Activated CD4-positive, alpha-beta memory T cell treated with anti-CD3 and anti-CD28 coated beads, Interleukin-2, amount 10 ng/mL, durations not matched to agents 7 days and 5 days (primary cell): ENCODE measurements at regions not wholly inside any gene's neighbourhood (a gene's known extent, or its start where the extent isn't known, plus 50 kb on each side); places are given as distances from the start of the nearest gene placed in this dataset.
"Not testable (repeated sequence)": the region's sequence is repeated elsewhere in the genome, so short reads cannot be mapped to it uniquely, and the experiment has no call there.

Source experiments
- CTCF ChIA-PET: fragments of 350-600 bp; sonication (Branson Sonifier 250); formaldehyde crosslinking; loops from one replicate; lab custom pipeline; 2021; ENCODE audit warnings: antibody characterized with exemption, inconsistent platforms; lab: Charles Lee
- POLR2A ChIA-PET: fragments of 350-600 bp; sonication (Branson Sonifier 250); formaldehyde crosslinking; loops from one replicate; lab custom pipeline; 2021; ENCODE audit warnings: antibody characterized with exemption; lab: Charles Lee
- DNase-seq: peaks from one replicate; pipeline ENCODE4 v3.0.0-alpha.2; 2020
- H3K27ac Mint-ChIP-seq: one replicate; pipeline ENCODE4 v1.8.0; 2021; ENCODE audit warnings: mild to moderate bottlenecking, mixed read lengths
- H3K27me3 Mint-ChIP-seq: one replicate; pipeline ENCODE4 v1.8.0; 2021; ENCODE audit warnings: mixed read lengths
- H3K36me3 Mint-ChIP-seq: one replicate; pipeline ENCODE4 v1.8.0; 2021; ENCODE audit warnings: low read depth, mixed read lengths
- H3K4me1 Mint-ChIP-seq: one replicate; pipeline ENCODE4 v1.8.0; 2021; ENCODE audit warnings: mixed read lengths
- H3K4me3 Mint-ChIP-seq: one replicate; pipeline ENCODE4 v1.8.0; 2021; ENCODE audit warnings: mild to moderate bottlenecking, mixed read lengths
- H3K9me3 Mint-ChIP-seq: one replicate; pipeline ENCODE4 v1.8.0; 2021; ENCODE audit warnings: mixed read lengths

- H3K4me3 Mint-ChIP-seq: no peak overlapping the region
- no peaks in the 10 kb centered on the region for H3K36me3 Mint-ChIP-seq
- ChIA-PET CTCF (no interaction called here), POLR2A (no interaction called here)
- H3K27ac Mint-ChIP-seq: no peak overlapping the region
- H3K9me3 Mint-ChIP-seq: peaks cover 2% of the 10 kb centered on the region
- no peaks in the 10 kb centered on the region for H3K4me1 Mint-ChIP-seq
- H3K27me3 Mint-ChIP-seq: no peaks in the 10 kb centered on the region
- no peak for DNase-seq
These were observed 200.0 kb upstream of the TAS2R1 start for GRCh38 chr5:9830184-9830583.

- H3K4me3 Mint-ChIP-seq: no peak overlapping the region
- POLR2A ChIA-PET: no interaction called here
- DNase-seq: no peak
- H3K4me1 Mint-ChIP-seq: no peaks in the 10 kb centered on the region
- CTCF ChIA-PET: no interaction called here
- H3K36me3 Mint-ChIP-seq: no peaks in the 10 kb centered on the region
- H3K27ac Mint-ChIP-seq: no peak overlapping the region
- peaks cover 2% of the 10 kb centered on the region for H3K9me3 Mint-ChIP-seq
- no peaks in the 10 kb centered on the region for H3K27me3 Mint-ChIP-seq
These were observed 199.5 kb upstream of the TAS2R1 start for GRCh38 chr5:9829621-9830020.

DNA sequence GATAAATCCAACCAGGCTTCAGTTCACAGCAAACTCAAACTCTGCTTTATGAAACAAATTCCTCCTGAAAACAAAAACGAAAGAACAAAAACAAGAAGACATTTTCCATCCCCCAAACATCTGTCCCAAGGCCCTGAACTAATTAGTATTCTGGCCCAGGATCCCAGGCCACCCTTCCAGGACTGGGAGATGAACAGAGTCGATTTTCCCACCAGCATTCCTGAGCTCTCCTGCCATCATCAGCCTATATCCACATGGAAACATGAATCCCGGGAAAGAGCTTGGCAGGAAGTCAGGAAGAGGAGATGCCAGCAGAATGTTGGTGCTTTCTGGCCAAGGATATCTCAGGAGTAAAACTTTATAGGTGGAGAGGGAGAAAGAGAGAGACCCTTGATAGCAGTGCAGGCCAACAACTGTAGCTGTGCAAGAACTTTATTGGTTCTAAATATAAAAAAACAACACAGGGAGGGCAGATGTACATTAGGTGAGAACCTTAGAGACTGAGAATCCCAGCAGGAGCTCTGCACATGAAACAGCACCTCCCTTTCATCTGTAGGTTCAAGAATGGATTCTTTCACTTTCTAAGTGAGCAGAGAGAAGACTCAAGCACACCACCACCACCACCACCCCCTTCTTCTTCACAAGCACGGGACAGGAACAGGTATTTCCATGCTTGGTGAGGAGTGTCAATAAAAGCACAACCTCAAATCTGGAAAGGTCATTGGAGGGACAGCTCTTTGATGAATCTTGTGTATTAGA is 190.7 kb upstream of the TAS2R1 start:
- ChIA-PET POLR2A (no interaction called here), CTCF (no interaction called here)
- H3K4me3 Mint-ChIP-seq: no peak overlapping the region
- no peaks in the 10 kb centered on the region for H3K9me3 Mint-ChIP-seq
- no peaks in the 10 kb centered on the region for H3K4me1 Mint-ChIP-seq
- no peaks in the 10 kb centered on the region for H3K36me3 Mint-ChIP-seq
- H3K27ac Mint-ChIP-seq: no peak overlapping the region
- DNase-seq: no peak
- no peaks in the 10 kb centered on the region for H3K27me3 Mint-ChIP-seq

- Mint-ChIP-seq H3K4me3 (no peak overlapping the region), H3K36me3 (no peaks in the 10 kb centered on the region), H3K9me3 (no peaks in the 10 kb centered on the region), H3K4me1 (no peaks in the 10 kb centered on the region), H3K27ac (no peak overlapping the region), H3K27me3 (no peaks in the 10 kb centered on the region)
- POLR2A ChIA-PET: no interaction called here
- CTCF ChIA-PET: no interaction called here
- DNase-seq: no peak
These were observed 188.2 kb upstream of the TAS2R1 start for GRCh38 chr5:9818340-9818845.

DNA sequence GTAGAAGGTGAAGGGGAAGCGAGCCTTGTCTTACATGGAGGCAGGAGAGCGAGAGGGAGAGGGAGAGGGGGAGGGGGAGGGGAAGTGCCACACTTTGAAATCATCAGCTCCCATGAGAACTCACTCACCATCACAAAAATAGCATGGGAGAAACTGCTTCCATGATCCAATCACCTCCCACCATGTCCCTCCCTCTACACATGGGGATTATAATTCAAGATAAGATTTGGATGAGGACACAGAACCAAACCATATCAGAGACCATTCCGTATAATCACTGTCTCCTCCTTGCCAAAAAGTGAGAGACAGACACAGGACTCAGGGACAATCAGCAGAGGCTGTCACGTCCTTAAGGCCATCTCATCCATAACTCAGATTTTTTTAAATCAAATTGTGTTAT is 187.7 kb upstream of the TAS2R1 start:
- H3K27me3 Mint-ChIP-seq: no peaks in the 10 kb centered on the region
- DNase-seq: no peak
- no peak overlapping the region for H3K27ac Mint-ChIP-seq
- ChIA-PET CTCF (no interaction called here), POLR2A (no interaction called here)
- no peaks in the 10 kb centered on the region for H3K36me3 Mint-ChIP-seq
- H3K4me1 Mint-ChIP-seq: no peaks in the 10 kb centered on the region
- no peak overlapping the region for H3K4me3 Mint-ChIP-seq
- no peaks in the 10 kb centered on the region for H3K9me3 Mint-ChIP-seq

GRCh38 chr5:9815051-9815450 is 184.9 kb upstream of the TAS2R1 start:
- Mint-ChIP-seq H3K27me3 (no peaks in the 10 kb centered on the region), H3K4me1 (no peaks in the 10 kb centered on the region), H3K9me3 (no peaks in the 10 kb centered on the region), H3K27ac (no peak overlapping the region), H3K36me3 (no peaks in the 10 kb centered on the region), H3K4me3 (no peak overlapping the region)
- CTCF ChIA-PET: no interaction called here
- DNase-seq: no peak
- POLR2A ChIA-PET: no interaction called here

DNA sequence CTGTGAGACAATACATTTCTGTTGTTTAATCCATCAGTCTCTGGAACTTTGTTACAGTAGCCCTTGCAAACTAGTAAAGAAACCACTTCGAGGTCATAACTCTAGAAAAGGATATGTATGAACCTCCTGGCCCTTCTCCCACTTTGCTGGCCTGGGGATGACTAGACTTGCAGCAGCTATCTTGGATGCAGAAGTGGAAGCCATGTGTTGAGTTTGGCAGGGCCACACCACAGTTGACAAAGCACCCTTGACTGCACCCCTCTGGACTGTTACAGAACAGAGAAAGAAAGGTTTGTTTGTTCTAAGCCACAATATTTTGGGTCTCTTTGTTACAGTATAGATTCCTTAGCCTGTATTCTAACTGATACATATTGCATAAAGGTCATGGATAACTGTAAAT is 183.2 kb upstream of the TAS2R1 start:
- Mint-ChIP-seq H3K9me3 (no peaks in the 10 kb centered on the region), H3K4me3 (no peak overlapping the region), H3K27ac (no peak overlapping the region), H3K36me3 (no peaks in the 10 kb centered on the region), H3K4me1 (no peaks in the 10 kb centered on the region), H3K27me3 (no peaks in the 10 kb centered on the region)
- POLR2A ChIA-PET: no interaction called here
- DNase-seq: no peak
- CTCF ChIA-PET: no interaction called here

DNA sequence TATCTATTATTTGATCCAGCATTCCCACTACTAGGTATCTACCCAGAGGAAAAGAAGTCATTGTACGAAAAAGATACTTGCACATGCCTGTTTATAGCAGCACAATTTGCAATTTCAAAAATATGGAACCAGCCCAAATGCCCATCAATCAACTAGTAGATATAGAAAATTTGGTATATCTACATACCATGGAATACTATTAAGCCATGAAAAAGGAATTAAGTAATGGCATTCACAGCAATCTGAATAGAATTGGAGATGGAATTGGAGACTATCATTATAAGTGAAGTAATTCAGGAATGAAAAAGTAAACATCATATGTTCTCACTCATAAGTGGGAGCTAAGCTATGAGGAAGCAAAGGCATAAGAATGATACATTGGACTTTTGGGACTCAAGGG is 177.2 kb upstream of the TAS2R1 start:
- CTCF ChIA-PET, H3K36me3 Mint-ChIP-seq, POLR2A ChIA-PET, H3K4me1 Mint-ChIP-seq, H3K4me3 Mint-ChIP-seq, H3K9me3 Mint-ChIP-seq, H3K27me3 Mint-ChIP-seq, DNase-seq, H3K27ac Mint-ChIP-seq: not testable (repeated sequence)

DNA sequence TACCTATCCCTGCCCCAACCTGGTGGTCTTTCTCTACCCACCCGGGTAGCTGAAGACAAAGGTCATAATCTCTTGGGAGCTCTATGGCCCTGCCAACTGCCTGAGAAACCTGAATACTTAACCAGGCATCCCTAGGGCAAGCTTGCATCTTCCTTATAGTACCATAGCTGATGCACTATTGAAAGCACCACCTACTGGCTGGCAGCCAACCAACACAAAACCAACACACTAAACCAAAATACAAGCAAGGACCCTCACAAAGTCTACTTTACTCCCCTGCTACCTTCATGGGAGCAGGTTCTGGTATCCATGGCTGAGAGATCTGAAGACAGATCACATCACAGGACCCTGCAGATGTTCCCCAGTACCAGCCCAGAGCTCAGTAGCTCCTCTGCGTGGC is 171.8 kb upstream of the TAS2R1 start:
- Mint-ChIP-seq H3K4me1 (no peaks in the 10 kb centered on the region), H3K27me3 (no peaks in the 10 kb centered on the region), H3K27ac (no peak overlapping the region), H3K36me3 (no peaks in the 10 kb centered on the region), H3K4me3 (no peak overlapping the region), H3K9me3 (peaks cover 9% of the 10 kb centered on the region)
- ChIA-PET POLR2A (no interaction called here), CTCF (no interaction called here)
- no peak for DNase-seq

DNA sequence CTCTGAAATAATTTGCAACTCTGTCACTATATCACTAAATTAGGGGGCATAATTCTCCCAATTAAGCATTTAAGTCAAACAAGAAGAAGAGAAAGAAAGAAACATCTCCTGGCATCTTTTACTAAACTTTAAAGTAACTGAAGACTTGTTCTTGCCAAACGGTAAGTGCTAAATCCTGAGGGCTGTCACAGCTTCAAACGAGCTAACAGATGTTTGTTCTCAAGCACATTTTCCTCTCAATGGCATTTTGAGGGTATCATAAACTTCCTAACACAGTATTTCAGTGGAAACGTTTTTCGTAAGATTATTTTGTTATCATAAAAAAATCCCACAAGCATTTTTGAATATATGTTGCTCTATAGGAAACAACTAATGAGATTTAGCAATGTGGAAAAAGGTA is 169.5 kb upstream of the TAS2R1 start:
- POLR2A ChIA-PET: no interaction called here
- no peaks in the 10 kb centered on the region for H3K4me1 Mint-ChIP-seq
- CTCF ChIA-PET: no interaction called here
- no peak overlapping the region for H3K27ac Mint-ChIP-seq
- H3K4me3 Mint-ChIP-seq: no peak overlapping the region
- no peaks in the 10 kb centered on the region for H3K27me3 Mint-ChIP-seq
- no peaks in the 10 kb centered on the region for H3K36me3 Mint-ChIP-seq
- DNase-seq: no peak
- peaks cover 9% of the 10 kb centered on the region for H3K9me3 Mint-ChIP-seq

DNA sequence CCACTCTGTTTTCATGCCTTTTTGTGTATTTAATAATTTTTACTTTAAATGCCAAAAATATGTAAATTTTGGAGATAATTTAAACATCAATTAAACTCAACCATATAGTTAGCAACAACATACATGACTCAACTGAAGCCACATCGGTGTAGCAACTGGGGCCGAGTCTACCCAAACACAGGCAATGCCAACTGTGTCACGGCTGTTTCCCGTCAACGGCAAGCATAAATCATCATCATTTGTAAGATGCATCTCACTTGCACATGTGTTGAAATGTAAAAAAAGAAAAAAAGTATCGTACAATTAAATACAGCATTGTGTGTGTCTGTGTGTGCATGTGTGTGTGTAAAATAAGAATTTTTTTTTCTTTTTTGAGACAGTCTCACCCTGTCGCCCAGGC is 160.1 kb upstream of the TAS2R1 start:
- peaks cover 3% of the 10 kb centered on the region for H3K9me3 Mint-ChIP-seq
- no peaks in the 10 kb centered on the region for H3K27me3 Mint-ChIP-seq
- DNase-seq: no peak
- no peaks in the 10 kb centered on the region for H3K36me3 Mint-ChIP-seq
- ChIA-PET CTCF (no interaction called here), POLR2A (no interaction called here)
- no peak overlapping the region for H3K4me3 Mint-ChIP-seq
- H3K27ac Mint-ChIP-seq: no peak overlapping the region
- no peaks in the 10 kb centered on the region for H3K4me1 Mint-ChIP-seq

DNA sequence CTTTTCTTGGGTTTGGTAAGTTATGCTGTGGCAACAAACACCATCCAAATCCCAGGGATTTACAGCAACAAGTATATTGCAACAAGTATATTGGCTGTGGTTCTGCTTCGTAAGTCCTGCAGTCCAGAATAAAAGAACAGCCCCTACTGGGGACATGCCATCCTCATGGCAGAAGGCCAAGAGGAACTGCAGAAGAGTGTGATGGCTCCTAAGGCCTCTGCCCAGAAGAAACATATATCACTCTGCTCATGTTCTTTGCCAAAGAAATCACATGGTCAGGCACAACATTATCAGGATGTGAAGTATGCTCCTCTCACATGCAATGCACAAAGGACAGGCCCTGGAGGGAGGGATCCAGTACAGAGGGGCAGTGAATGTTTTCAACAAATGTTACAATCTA is 159.6 kb upstream of the TAS2R1 start:
- no peak overlapping the region for H3K27ac Mint-ChIP-seq
- ChIA-PET POLR2A (no interaction called here), CTCF (no interaction called here)
- no peaks in the 10 kb centered on the region for H3K27me3 Mint-ChIP-seq
- no peak overlapping the region for H3K4me3 Mint-ChIP-seq
- H3K36me3 Mint-ChIP-seq: no peaks in the 10 kb centered on the region
- H3K4me1 Mint-ChIP-seq: no peaks in the 10 kb centered on the region
- peaks cover 3% of the 10 kb centered on the region for H3K9me3 Mint-ChIP-seq
- no peak for DNase-seq

DNA sequence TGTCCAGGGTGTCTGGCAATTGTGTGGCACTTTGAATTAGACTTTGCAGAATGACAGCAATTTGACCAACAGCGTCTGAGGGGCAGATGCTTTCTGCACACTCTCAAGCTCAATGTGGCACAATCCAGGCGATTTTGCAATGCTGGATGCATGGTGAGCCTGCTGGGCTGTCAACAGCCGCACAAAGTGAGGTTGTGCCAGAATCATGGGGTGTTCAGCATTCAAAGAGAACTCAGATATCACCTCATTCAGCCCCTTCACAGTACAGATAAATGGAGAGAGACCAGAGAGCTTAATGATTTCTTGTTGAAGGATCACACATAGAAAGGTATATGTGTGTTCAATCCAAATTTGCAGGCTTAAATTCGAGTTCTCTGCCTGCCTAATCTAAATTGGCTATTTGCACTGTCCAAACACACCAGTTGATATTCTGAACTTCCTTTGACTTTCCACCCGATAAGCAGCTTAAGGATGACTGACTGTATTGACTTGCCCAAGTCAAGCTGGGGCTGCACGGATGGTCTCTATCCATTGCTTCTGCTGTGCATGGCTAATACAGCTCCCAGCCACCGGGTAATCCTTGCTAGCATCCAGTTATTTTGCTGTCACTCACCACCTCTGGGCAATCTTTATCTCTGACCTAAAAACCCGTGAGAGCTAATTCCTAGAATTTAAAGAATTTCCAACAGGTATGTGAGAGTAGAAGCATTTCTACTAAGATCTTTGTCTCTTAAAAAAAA is 157.9 kb upstream of the TAS2R1 start:
- Mint-ChIP-seq H3K9me3 (peaks cover 3% of the 10 kb centered on the region), H3K27me3 (no peaks in the 10 kb centered on the region), H3K4me3 (no peak overlapping the region), H3K27ac (no peak overlapping the region), H3K36me3 (no peaks in the 10 kb centered on the region), H3K4me1 (no peaks in the 10 kb centered on the region)
- CTCF ChIA-PET: no interaction called here
- POLR2A ChIA-PET: no interaction called here
- no peak for DNase-seq
